HG03025 (cell line): ENCODE measurements at regions not wholly inside any gene's neighbourhood (a gene's known extent, or its start where the extent isn't known, plus 50 kb on each side); places are given as distances from the start of the nearest gene placed in this dataset.
A peak's percentile ranks its signal among the peaks of the same experiment; 100 is the strongest.

ENCODE experiments used
- ATAC-seq: cut with Tn5 transposase; IDR thresholded peaks from one replicate; pipeline ENCODE4 v1.9.1; 2021; ENCODE audit warnings: mild to moderate bottlenecking, moderate library complexity; ENCODE audit not compliant: unreplicated experiment, low FRiP score

GRCh38 chr13:110965755-110966134, 50.9 kb upstream of the ANKRD10 start:
- ATAC-seq, result no peak

- ATAC-seq, result peak; percentile 86
Observed at GRCh38 chr13:110965038-110965754, 50.3 kb upstream of the ANKRD10 start.
